PC-3 (cell line): ENCODE measurements at regions not wholly inside any gene's neighbourhood (a gene's known extent, or its start where the extent isn't known, plus 50 kb on each side); places are given as distances from the start of the nearest gene placed in this dataset.

Experiments
- ATAC-seq: fragments of 200-7000 bp; cut with Tn5 transposase; 2 replicates; pipeline ENCODE4 v1.9.1; 2020; ENCODE audit warnings: mild to moderate bottlenecking, moderate library complexity
- BruUV-seq: library from RNA; stranded (reverse); fragments of 400-500 nt; replicated peaks from 2 replicates; lab custom pipeline; 2021; lab: Mats Ljungman, UMichigan
- CTCF ChIA-PET: fragments of 300-600 bp; sonication (Branson Sonifier 250); formaldehyde crosslinking; loops from one replicate; lab custom pipeline; 2022; ENCODE audit warnings: antibody characterized with exemption; lab: Charles Lee
- POLR2A ChIA-PET: fragments of 300-600 bp; sonication (Branson Sonifier 250); formaldehyde crosslinking; loops from one replicate; lab custom pipeline; 2022; ENCODE audit warnings: antibody characterized with exemption; ENCODE audit not compliant: unreplicated experiment; lab: Charles Lee
- DNase-seq: peaks from one replicate; pipeline ENCODE4 v3.0.0-alpha.2; 2015
- H2AFZ ChIP-seq: fragments of 300-600 bp; sonication (generic); 2 replicates; pipeline ENCODE4 v1.6.0; 2016; ENCODE audit warnings: antibody characterized with exemption, low read length
- H3F3A ChIP-seq: fragments of 300-600 bp; sonication (generic); one replicate; pipeline ENCODE4 v1.6.0; 2017; ENCODE audit warnings: antibody characterized with exemption, low read length, control low read depth, mild to moderate bottlenecking; ENCODE audit not compliant: unreplicated experiment
- H3K27ac ChIP-seq: fragments of 300-600 bp; sonication (generic); 2 replicates; pipeline ENCODE4 v1.5.1; 2016; ENCODE audit warnings: mild to moderate bottlenecking, low read length
- H3K27me3 ChIP-seq: fragments of 300-600 bp; sonication (generic); 2 replicates; pipeline ENCODE4 v1.6.1; 2016; ENCODE audit warnings: low read length, mixed read lengths
- H3K36me3 ChIP-seq: fragments of 300-600 bp; sonication (generic); 2 replicates; pipeline ENCODE4 v1.6.1; 2016; ENCODE audit warnings: low read depth, mixed run types, low read length, mixed read lengths
- H3K4me1 ChIP-seq: fragments of 300-600 bp; sonication (generic); 2 replicates; pipeline ENCODE4 v1.5.1; 2016; ENCODE audit warnings: low read length; ENCODE audit not compliant: insufficient read depth
- H3K4me2 ChIP-seq: fragments of 300-600 bp; sonication (generic); 2 replicates; pipeline ENCODE4 v1.6.0; 2016; ENCODE audit warnings: low read length
- H3K4me3 ChIP-seq: fragments of 300-600 bp; sonication (generic); 2 replicates; pipeline ENCODE4 v1.5.1; 2016; ENCODE audit warnings: mild to moderate bottlenecking, low read length, mixed read lengths
- H3K79me2 ChIP-seq: fragments of 300-600 bp; sonication (generic); 2 replicates; pipeline ENCODE4 v1.6.1; 2017; ENCODE audit warnings: low read length, mixed read lengths
- H3K9ac ChIP-seq: fragments of 300-600 bp; sonication (generic); 2 replicates; pipeline ENCODE4 v1.6.0; 2016; ENCODE audit warnings: mild to moderate bottlenecking, low read length
- H3K9me2 ChIP-seq: fragments of 300-600 bp; sonication (generic); replicated peaks from 2 replicates; pipeline ENCODE4 v1.6.1; 2016; ENCODE audit warnings: mixed run types, low read length, mixed read lengths
- H3K9me3 ChIP-seq: fragments of 300-600 bp; sonication (generic); 2 replicates; pipeline ENCODE4 v1.6.1; 2016; ENCODE audit warnings: low read length, mixed read lengths
- H4K20me1 ChIP-seq: fragments of 300-600 bp; sonication (generic); 2 replicates; pipeline ENCODE4 v1.6.1; 2016; ENCODE audit warnings: low read length, mixed read lengths
- EZH2 ChIP-seq: fragments of 300-600 bp; sonication (generic); IDR thresholded peaks from one replicate; pipeline ENCODE4 v1.6.1; 2017; ENCODE audit warnings: antibody characterized with exemption, mild to moderate bottlenecking, low read length; ENCODE audit not compliant: unreplicated experiment
- EZH2phosphoT487 ChIP-seq: fragments of 300-600 bp; sonication (generic); IDR thresholded peaks from 2 replicates; pipeline ENCODE4 v1.6.1; 2018; ENCODE audit warnings: mild to moderate bottlenecking, antibody characterized with exemption, low read length, borderline replicate concordance
- intact Hi-C: fragments of 100-400 bp; cut with micrococcal nuclease; formaldehyde crosslinking; loops from 2 replicates; pipeline ENCODE4 v1.9.0; 2023
- TF ChIP-seq, protein P1 (sequence below): fragments of 300-600 bp; sonication (generic); conservative IDR thresholded peaks from 2 replicates; pipeline ENCODE4 v1.5.1; 2017; ENCODE audit warnings: antibody characterized with exemption, low read depth, mild to moderate bottlenecking, low read length

DNA sequence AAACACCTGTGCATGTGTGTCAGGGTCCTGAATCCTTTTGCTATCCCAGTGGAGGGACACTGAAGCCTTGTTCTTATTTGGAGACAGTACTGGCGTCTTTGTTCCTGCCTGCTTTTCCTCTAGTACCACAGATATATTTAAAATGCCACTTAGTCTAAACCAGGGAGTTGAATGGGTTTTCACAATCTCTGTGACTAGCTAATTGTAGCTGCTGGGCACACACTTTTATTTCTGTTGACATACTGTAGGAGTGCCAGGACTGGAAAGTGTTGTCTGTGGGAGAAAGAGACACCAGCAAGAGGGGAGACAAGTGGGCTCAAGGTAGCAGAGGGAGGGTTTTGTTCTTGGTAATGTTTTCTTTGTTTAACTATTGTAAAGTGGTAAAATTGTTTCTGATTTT, 174.0 kb upstream of the SV2C start:
- ChIA-PET POLR2A (no interaction called here), CTCF (no interaction called here)
- Histone ChIP-seq H4K20me1 (no peaks in the 10 kb centered on the region), H3K4me3 (no peak overlapping the region), H3K27me3 (no peaks in the 10 kb centered on the region), H2AFZ (no peak overlapping the region), H3F3A (no peaks in the 10 kb centered on the region), H3K79me2 (no peaks in the 10 kb centered on the region), H3K4me1 (no peaks in the 10 kb centered on the region), H3K27ac (no peak overlapping the region), H3K4me2 (no peak overlapping the region), H3K9ac (no peak overlapping the region), H3K9me2 (no peaks in the 10 kb centered on the region), H3K9me3 (no peaks in the 10 kb centered on the region), H3K36me3 (no peaks in the 10 kb centered on the region)
- no TSS peak for BruUV-seq
- DNase-seq (no peak), ATAC-seq (no peak)
- TF ChIP-seq EZH2phosphoT487 (no peak), EZH2 (no peak)
- TF ChIP-seq, protein P1, sequence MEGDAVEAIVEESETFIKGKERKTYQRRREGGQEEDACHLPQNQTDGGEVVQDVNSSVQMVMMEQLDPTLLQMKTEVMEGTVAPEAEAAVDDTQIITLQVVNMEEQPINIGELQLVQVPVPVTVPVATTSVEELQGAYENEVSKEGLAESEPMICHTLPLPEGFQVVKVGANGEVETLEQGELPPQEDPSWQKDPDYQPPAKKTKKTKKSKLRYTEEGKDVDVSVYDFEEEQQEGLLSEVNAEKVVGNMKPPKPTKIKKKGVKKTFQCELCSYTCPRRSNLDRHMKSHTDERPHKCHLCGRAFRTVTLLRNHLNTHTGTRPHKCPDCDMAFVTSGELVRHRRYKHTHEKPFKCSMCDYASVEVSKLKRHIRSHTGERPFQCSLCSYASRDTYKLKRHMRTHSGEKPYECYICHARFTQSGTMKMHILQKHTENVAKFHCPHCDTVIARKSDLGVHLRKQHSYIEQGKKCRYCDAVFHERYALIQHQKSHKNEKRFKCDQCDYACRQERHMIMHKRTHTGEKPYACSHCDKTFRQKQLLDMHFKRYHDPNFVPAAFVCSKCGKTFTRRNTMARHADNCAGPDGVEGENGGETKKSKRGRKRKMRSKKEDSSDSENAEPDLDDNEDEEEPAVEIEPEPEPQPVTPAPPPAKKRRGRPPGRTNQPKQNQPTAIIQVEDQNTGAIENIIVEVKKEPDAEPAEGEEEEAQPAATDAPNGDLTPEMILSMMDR: no peak
- intact Hi-C loops: no loop called here

DNA sequence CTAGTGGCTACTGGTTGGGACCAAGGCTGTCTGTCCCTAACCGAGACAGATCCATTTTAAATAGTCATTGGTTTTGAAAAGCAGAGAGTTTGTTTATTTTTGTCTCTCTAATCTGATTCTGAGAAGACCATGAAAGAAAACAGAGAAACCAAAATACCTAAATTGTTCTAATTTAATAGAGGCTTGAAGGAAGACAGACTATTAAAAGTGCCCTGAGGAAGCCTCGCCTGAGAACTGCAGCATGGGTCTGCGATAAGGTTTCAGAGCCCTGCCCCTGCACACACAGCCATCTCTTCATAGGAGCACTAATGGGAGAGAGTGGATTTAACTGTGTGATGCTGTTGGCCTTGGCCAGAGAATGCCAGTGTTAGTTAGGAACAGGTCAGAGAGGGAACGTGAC, 175.5 kb upstream of the SV2C start:
- no peak overlapping the region for H3K9ac ChIP-seq
- no peaks in the 10 kb centered on the region for H4K20me1 ChIP-seq
- intact Hi-C loops: no loop called here
- ChIA-PET POLR2A (no interaction called here), CTCF (no interaction called here)
- no peak for ATAC-seq
- H3K9me2 ChIP-seq: no peaks in the 10 kb centered on the region
- no peak for DNase-seq
- H3K4me1 ChIP-seq: no peaks in the 10 kb centered on the region
- no peaks in the 10 kb centered on the region for H3K36me3 ChIP-seq
- H3K27ac ChIP-seq: no peak overlapping the region
- no peak overlapping the region for H2AFZ ChIP-seq
- no peak overlapping the region for H3K4me2 ChIP-seq
- no peak overlapping the region for H3K4me3 ChIP-seq
- peaks cover 5% of the 10 kb centered on the region for H3K27me3 ChIP-seq
- H3K79me2 ChIP-seq: no peaks in the 10 kb centered on the region
- no TSS peak for BruUV-seq
- no peaks in the 10 kb centered on the region for H3K9me3 ChIP-seq
- TF ChIP-seq EZH2phosphoT487: no peak
- no peak for TF ChIP-seq EZH2
- TF ChIP-seq, protein P1: no peak
- no peaks in the 10 kb centered on the region for H3F3A ChIP-seq

DNA sequence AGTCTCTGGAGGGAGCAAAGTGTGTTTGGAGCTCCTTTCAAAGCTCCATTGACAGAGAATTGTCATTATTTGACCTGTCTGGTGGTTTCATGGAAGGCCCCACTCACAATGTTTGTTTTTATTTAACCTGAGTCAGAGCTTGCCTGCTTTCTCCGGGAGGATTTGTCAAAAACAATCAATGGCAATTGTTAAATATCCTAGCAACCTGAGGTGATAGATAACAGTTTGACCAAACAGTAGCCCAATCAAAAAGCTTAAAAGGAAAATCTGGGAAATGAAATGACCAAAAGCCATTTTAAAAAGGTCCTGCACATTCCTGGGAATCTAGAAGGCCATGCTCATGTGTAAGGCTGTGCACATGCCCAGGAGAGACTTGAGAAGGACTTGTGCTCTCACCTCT, 177.2 kb upstream of the POC5 start:
- POLR2A ChIA-PET: no interaction called here

More for the DNA sequence above, 177.2 kb upstream of the POC5 start:
- no peaks in the 10 kb centered on the region for H3K9me2 ChIP-seq
- no peaks in the 10 kb centered on the region for H3K79me2 ChIP-seq
- no peaks in the 10 kb centered on the region for H3K36me3 ChIP-seq
- no TSS peak for BruUV-seq
- no peak overlapping the region for H3K9ac ChIP-seq
- TF ChIP-seq EZH2 (no peak), EZH2phosphoT487 (no peak)
- TF ChIP-seq, protein P1: no peak
- no peaks in the 10 kb centered on the region for H4K20me1 ChIP-seq
- H2AFZ ChIP-seq: no peak overlapping the region
- H3K9me3 ChIP-seq: no peaks in the 10 kb centered on the region
- no peak overlapping the region for H3K27ac ChIP-seq
- intact Hi-C loops: no loop called here
- no peaks in the 10 kb centered on the region for H3K4me1 ChIP-seq
- H3K4me2 ChIP-seq: no peak overlapping the region
- CTCF ChIA-PET: no interaction called here
- H3K27me3 ChIP-seq: no peaks in the 10 kb centered on the region
- DNase-seq: no peak
- H3K4me3 ChIP-seq: no peak overlapping the region
- no peaks in the 10 kb centered on the region for H3F3A ChIP-seq
- ATAC-seq: no peak
